GM12892 (cell line): ENCODE measurements at regions not wholly inside any gene's neighbourhood (a gene's known extent, or its start where the extent isn't known, plus 50 kb on each side); places are given as distances from the start of the nearest gene placed in this dataset.
"Not testable (repeated sequence)": the region's sequence is repeated elsewhere in the genome, so short reads cannot be mapped to it uniquely, and the experiment has no call there.

ENCODE experiments used
- DNase-seq: peaks from one replicate; pipeline ENCODE4 v3.0.0; 2011; ENCODE audit not compliant: insufficient read length
- FAIRE-seq: peaks from 2 replicates; lab custom pipeline; 2011; peaks lifted over from hg19 to GRCh38; lab: Jason Lieb, UNC
- POLR2A ChIP-seq: IDR thresholded peaks from 2 replicates; pipeline ENCODE4 v1.6.1; 2011; ENCODE audit warnings: low read depth, low read length, control low read depth
- POLR2AphosphoS5 ChIP-seq: IDR thresholded peaks from 2 replicates; pipeline ENCODE4 v1.6.1; 2011; ENCODE audit warnings: low read depth, low read length, control low read depth
- TAF1 ChIP-seq: IDR thresholded peaks from 2 replicates; pipeline ENCODE4 v1.6.1; 2011; ENCODE audit warnings: low read depth, mild to moderate bottlenecking, control low read depth, low read length, borderline replicate concordance

- FAIRE-seq, DNase-seq: not testable (repeated sequence)
Observed at GRCh38 chr1:761791-762190, 75.3 kb upstream of the OR4F16 start.

GRCh38 chr1:771449-771848 is 85.0 kb upstream of the OR4F16 start:
- not testable (repeated sequence) for DNase-seq, FAIRE-seq

- not testable (repeated sequence) for FAIRE-seq, DNase-seq
Observed at GRCh38 chr1:777480-778180, 91.2 kb upstream of the OR4F16 start.

DNA sequence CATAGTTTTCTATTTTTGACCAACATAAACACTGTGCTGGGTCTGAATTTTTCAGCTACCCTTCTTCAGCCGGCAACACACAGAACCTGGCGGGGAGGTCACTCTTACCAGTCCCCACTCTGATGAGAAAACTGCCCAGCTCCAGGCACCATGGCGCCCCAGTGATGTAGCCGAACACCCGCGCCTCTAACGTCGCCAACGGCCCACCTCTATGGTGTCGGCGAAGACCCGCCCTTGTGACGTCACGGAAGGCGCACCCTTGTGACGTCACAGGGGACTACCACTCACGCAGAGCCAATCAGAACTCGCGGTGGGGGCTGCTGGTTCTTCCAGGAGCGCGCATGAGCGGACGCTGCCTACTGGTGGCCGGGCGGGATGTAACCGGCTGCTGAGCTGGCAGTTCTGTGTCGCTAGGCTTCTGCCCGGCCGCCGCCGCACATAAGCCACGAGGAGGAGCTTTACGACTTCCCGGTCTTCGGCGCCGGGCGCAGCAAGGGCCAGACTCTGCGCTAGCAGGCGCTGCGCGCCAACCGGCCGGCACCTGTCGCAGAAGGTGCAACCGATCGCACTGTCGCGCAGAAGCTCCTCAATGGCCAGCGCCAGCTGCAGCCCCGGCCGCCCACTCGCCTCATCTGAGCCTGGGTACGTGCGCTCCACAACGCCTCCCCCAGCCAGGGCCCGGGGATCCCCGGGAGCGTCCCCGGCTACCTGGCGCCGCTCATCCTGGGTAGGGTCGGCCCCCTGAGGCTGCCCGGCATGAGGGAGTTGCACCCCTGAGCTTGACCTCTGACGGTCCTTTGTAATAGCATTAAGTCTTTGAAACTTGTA is 92.2 kb upstream of the OR4F16 start:
- FAIRE-seq (peak; percentile 88), DNase-seq (peak; percentile 89)
- TF ChIP-seq POLR2A = peak; percentile 69; the same call in 1 of the 2 replicates
- TF ChIP-seq POLR2AphosphoS5 = peak; percentile 86

GRCh38 chr1:779621-780020 is 93.2 kb upstream of the OR4F16 start:
- FAIRE-seq, DNase-seq: not testable (repeated sequence)

DNA sequence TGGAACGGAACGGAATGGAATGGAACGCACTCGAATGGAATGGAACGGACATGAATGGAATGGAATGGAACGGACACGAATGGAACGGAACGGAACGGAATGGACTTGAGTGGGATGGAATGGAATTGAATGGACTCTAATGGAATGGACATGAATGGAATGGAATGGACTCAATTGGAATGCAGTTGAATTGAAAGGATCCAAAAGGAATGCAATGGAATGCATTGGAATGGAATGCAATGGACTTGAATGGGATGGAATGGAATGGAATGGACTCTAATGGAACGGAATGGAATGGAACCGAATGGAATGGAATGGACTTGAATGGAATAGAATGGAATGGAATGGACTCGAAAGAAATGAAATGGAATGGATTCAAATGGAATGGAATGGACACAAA is 102.4 kb upstream of the OR4F16 start:
- no peak for FAIRE-seq
- DNase-seq = no peak
- TF ChIP-seq POLR2AphosphoS5 (no peak), POLR2A (no peak), TAF1 (no peak)

GRCh38 chr1:789606-790005 is 103.2 kb upstream of the OR4F16 start:
- not testable (repeated sequence) for DNase-seq, FAIRE-seq

DNA sequence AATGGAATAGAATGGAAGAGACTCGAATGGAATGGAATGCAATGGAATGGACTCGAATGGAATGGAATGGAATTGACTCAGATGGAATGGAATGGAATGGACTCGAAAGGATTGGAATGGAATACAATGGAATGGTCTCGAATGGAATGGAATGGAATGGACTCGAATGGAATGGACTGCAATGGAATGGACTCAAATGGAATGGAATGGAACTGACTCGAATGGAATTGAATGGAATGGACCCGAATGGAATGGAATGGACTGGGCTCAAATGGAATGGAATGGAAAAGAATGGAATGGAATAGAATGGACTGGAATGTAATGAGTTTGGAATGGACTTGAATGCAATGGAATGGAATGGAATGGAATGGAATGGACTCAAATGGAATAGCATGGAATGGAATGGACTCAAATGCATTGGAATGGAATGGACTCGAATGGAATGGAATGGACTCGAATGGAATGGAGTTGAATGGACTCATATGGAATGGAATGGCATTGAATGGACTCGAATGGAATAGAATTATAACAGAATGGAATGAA is 104.0 kb upstream of the OR4F16 start:
- DNase-seq, FAIRE-seq: not testable (repeated sequence)

GRCh38 chr1:794310-794709 is 107.9 kb upstream of the OR4F16 start:
- DNase-seq, FAIRE-seq: not testable (repeated sequence)

- not testable (repeated sequence) for DNase-seq, FAIRE-seq
Observed at GRCh38 chr1:794918-795584, 108.6 kb upstream of the OR4F16 start.

- FAIRE-seq, DNase-seq: not testable (repeated sequence)
Observed at GRCh38 chr1:797649-798048, 111.2 kb upstream of the OR4F16 start.

GRCh38 chr1:800397-800796 is 113.9 kb upstream of the OR4F16 start:
- not testable (repeated sequence) for FAIRE-seq, DNase-seq

DNA sequence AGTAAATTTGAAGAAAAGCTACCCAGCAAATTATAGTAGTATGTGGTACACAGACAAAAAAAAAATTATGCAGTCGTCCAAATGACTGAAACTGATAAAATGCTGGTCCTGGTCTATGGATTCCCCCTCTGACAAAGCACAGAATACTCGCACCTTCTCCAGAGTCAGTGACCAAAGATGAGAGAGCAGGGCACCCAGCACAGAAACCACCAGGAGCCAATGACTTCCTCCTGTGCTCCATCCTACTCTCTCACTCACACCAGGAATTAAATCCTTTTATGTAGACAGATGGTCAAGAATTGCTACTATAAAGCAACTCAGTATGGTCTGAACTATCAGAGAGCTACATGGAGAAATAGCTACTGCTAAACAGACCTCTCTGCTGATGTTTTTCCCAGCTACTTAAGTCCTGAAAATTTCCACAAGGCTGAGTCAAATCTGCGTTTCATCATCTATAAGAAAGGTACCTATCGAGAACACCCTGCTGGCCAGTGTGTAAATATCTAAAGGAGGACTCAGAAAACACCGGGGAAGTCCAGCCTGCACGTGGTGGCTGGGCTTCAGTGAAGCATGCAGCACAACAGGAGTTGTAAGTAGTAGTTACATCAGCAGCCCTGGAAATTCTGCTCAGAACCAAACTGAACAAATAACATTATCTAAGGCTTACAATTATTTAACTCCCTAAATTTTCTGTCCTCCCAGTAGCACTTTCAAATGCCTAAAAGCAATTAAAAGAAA is 118.1 kb upstream of the OR4F16 start:
- not testable (repeated sequence) for DNase-seq, FAIRE-seq

DNA sequence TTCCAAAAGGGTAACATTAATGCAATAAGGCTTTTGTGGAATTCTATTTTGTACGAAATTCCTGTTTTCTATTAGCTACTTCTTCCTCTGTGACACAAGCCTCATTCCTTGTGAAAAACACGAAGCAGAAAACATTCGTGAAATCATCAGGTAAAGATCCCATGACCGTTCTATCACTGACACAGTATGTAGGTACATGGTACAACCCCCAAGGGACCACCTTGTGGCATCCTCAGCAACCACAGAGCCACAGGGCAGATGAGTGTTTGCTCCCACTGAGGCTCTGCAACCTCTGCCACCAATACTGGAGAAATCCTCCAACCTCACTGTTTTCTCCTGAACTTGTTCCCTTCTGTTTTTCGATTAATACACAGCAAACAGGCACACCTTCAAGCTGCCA is 118.4 kb upstream of the SAMD11 start:
- not testable (repeated sequence) for FAIRE-seq, DNase-seq

- DNase-seq, FAIRE-seq: not testable (repeated sequence)
Observed at GRCh38 chr1:807066-807465, 116.7 kb upstream of the SAMD11 start.

- not testable (repeated sequence) for DNase-seq, FAIRE-seq
Observed at GRCh38 chr1:807699-808390, 115.9 kb upstream of the SAMD11 start.

DNA sequence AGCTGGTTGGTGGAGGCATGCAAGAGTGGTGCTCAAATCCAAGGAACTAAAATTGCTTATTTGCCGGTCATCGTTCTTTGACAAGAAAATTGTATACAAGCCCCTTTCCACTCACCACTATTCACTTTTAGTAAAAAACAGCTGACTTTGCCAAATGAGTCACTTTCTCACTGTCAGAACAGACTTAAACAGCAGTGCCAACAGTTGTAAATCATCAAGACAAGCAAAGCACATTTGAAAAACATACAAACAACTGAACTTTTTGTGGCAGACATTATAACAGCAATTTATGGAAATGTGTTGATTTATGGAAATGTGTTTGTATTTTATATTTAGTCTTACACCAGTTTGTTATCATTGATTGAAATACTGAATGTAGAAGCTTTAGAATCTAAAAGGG is 112.8 kb upstream of the SAMD11 start:
- DNase-seq, FAIRE-seq: not testable (repeated sequence)
